SKM-1 (cell line): ENCODE measurements at regions not wholly inside any gene's neighbourhood (a gene's known extent, or its start where the extent isn't known, plus 50 kb on each side); places are given as distances from the start of the nearest gene placed in this dataset.

ENCODE experiments used
- DNase-seq: peaks from one replicate; lab custom pipeline; 2025; ENCODE audit not compliant: unreplicated experiment; lab: John Stamatoyannopoulos, UW

DNA sequence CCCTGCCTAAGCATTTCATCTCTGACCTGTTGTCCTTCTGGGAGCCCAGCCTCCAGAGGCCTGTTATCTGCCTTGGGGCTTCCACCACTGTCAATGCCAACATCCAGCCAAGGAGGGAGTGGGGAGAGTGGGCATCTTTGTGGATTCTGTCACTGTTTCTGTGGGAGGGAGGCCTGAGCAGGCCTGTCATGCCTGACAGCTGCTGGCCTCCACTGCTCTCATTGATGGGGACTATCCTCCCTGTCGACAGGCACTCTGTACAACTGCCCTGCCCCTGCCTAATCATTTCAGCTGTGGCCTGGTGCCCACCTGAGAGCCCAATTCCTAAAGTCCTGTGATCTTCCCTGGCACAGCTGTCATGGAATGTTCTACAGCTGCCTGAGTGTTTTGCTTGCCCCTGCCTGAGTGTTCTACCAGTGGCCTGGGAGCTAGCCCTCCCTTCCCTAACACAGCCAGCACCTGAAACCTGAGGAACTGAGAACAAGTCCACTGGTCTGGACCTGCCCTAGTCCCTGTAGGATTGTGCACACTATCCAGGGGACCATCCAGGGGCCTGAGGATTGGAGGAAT is 145.3 kb downstream of the FAM83B start:
- DNase-seq: no peak

DNA sequence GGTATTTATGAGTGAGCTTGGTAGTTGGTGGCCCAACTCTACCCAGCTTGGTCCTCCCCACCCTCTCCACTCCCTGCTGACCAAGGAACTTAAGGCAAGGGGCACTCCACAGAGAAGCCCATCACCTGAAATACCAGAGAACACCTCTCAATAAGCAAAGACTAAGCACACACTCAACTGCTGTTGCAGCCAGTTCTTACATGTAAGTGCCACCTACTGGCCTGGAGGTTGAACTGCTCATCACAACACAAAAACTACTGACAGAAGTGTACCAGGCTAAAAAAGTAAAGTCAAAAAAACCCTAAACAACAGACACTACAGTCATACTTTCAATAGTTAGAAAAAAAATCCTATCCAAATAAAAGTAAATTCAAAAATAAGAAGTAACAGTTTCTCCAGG is 146.2 kb downstream of the FAM83B start:
- DNase-seq: no peak

DNA sequence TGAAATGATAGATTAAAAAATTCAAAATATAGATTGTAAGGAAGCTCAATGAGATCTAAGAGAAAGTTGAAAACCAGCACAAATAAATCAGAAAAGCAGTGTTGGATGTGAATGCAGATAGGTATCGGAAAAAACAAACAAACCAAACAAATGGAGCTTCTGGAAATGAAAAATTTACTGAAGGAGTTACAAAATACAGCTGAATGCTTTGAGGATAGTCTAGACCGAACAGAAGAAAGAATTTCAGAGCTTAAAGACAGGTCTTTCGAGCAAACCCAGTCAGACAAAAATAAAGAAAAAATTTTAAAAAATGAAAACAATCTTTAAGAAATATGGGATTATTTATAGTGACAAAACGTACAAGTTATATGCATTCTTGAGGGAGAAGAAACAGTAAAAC is 146.7 kb downstream of the FAM83B start:
- no peak for DNase-seq

DNA sequence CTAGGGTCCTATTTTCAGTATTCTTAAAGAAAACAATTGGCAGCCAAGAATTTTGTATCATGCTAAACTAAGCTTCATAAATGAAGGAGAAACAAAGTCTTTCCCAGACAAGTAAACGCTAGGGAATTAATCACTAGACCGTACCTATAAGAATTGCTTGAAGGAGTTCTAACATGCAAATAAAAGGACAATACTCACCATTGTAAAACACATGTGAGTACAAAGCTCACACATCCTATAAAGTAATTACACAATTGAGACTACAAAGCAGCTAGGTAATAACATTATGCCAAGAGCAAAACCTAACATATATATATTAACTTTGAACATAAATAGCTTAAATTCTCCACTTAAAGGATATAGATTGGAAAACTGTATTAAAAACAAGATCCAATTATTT is 147.4 kb downstream of the FAM83B start:
- no peak for DNase-seq

DNA sequence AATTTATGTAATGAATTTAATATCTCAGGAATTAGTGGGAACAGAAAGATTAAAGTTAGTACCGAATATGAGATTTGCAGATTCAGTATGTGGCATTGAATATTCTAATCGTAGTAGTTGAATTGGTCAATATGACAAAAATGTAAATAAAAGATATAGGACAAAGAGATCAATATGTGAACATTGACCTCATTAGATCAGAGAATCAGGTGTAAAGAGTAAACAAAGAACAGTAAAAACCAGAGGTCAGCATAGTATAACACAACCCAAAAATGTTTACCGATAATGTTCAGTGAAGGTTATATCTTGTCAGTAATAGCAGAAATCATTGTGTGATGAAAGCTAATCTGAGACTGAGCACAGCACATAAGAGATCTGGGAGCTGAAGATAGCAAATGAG is 152.0 kb downstream of the FAM83B start:
- DNase-seq: no peak

DNA sequence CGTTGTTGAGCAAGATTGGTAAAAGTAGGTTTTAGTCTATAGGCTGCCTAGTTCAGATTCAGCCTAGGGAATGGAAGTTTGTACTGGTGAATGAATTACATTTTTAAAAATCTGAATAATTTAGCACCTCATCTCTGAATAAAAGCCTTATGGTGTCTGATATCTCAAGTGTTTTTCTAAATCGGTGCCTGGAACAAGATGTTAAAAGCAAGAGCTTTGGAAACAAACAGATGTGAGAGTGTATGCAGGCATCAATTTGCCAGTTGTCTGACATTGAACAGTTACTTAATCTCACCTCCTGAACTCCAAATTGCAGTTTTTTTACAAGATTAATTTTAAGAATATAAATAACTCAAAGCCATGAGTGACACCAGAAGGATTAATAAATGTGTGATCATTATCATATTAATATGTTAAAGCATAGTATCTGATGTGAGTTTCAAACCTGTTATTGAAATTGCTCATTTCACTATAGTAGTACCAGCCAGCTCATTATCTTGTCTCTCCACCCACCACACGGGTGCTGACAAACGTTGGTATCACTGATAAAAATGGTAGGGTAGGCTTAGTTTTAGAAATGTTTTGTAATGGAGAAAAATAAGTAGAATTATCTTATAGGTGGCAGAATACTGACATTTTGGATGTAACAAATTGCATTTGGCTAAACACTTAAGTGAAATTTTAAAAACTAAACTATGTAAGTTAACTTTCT is 157.3 kb downstream of the FAM83B start:
- DNase-seq: no peak

DNA sequence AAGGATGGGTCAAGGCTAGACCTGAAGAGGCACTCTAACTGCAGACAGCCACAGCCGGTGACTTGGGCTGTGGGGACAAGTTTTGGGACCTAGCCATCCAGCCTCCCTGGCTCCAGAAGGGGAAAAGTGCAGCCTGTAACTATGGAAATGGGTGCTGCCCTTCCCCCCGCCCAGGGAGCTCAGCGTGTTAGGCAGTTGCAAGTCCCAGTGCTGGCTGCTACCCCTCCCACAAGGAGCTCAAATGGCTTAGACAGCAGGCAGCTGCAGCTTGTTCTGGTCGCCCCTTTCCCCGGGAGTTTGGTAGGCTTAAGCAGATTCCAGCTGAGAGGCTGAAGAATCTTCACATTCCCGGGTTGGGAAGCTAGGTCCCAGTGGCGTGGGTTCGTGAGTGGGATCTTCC is 162.6 kb downstream of the FAM83B start:
- DNase-seq: no peak

DNA sequence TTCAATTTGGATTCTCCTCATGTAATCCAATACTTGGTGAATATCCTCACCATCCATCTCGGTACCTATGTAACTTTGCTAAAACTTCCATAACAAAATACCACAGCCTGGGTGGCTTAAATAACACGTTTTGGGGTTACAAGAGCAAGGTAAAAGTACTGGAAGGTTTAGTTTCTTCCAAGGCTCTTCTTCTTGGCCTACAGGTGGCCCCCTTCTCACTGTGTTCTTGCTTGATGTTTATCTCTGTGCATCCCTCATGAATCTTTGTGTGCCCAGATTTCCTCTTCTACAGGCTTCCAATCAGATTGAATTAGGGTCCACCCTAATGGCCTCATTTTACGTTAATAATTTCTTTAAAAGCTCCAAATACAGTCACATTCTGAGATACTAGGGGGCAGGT is 163.3 kb upstream of the HCRTR2 start:
- no peak for DNase-seq

DNA sequence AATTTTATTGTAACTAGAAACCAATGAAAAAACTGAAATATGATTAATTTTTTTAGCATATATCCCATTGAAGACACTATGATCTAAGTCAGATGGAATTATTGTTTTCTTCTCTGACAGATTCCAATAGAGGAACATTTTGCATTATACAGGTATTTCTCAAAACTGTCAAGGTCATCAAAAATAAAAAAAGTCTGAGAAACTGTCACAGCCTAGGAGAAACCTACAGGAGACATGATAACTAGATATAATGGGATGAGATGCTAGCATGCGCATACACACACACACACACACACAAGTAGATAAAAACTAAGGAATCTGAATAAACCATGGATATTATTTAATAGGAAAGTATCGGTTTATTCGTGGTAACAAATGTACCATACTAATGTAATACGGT is 161.9 kb upstream of the HCRTR2 start:
- no peak for DNase-seq

DNA sequence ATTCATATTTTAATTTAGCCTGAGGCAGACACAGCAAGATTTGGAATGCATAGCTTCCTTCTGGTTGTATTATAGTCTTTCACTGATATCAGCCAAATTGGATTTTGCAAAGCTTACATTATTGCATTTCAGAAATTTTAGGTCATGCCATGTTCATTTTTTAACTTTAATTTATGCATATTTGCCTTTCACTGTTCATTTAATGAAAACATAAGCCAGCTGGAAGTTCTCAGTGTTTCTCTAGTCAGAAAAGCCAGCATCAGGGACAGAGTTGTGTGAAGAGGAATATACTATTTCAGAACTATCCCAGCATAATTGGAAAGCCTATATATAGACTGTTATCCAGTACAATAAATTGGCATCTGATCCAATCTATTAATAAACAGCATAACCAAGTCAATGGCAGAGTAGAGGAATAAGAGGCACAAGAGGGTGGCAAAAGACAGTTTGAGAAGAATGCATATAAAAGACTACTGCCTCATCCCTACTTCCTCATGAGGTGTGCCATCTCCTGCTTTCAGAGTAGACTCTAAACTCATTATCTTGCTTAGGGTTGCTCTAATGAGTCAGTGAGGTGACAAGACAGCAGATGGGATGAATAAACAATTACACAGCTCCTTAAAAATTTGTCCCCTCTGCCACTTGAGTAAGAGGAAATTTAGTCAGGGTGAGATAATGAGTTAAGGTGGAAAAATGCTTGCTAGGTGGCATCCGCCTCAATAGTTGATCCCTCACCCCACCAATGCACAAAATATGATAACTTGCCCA is 159.8 kb upstream of the HCRTR2 start:
- DNase-seq: no peak

DNA sequence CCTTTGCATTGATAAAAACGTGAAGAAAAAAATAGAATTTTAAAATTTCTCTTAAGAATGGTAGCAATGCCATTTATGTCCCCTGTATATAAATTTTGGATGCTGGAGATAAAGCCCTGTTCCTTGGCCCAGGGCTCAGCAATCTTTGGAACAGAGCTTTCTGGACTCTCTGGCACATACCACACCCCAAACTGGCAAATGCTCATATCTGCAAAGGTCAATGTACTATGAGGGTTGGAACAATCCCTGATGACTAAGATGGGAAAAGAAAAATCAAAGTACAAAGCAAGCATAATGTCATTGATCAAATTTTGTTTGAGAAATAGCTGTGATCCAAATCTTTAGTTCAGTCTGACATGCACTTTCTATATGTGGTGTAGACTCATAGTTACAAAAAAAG is 158.1 kb upstream of the HCRTR2 start:
- DNase-seq: no peak

DNA sequence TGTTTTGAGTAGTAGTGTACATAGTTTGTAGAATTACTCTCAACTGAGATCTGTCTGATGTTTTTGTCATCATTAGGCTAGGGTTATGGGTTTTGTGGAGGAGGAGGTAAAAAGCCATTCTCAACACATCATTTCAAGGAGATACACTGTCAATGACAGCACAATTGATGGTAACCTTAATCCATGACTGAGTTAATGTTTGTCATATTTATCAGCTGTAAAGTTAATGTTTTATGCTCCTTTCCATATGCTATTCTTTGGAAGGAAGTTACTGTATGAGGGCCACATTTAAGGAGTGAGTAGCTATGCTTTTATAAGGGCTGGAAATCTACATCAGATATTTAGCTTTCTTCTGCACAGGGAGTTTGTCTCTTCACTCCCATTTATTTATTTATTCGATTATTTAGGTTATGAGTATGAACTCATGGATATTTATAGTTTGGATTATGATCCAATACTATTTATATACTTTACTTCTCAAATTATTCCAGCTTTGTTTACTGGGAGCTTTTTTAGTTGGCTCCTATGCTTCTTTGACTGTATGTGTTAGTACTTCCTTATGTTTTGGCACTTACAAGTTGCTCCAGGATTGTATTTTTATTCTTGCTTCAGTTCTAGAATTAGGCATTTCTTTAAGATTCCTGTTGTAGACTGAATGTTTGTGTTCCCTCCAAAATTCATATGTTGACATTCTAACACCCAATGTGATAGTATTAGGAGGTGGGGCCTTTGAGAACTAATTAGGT is 156.6 kb upstream of the HCRTR2 start:
- DNase-seq: no peak

DNA sequence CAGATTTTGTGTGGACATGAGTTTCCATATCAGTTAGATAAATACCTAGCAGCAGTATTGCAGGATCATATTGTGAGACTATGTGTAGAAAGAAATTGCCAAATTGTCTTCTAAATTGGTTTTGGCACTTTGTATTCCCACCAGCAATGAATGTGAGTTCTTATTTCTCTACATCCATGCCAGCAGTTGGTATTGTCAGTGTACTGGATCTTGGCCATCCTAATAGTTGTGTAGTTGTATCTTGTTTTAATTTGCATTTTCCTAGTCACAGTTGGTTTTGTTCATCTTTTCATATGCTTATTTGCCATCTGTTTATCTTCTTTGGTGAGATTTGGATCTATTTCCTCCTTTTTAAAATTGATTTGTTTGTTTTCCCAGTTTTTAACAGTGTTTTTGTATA is 154.7 kb upstream of the HCRTR2 start:
- no peak for DNase-seq

DNA sequence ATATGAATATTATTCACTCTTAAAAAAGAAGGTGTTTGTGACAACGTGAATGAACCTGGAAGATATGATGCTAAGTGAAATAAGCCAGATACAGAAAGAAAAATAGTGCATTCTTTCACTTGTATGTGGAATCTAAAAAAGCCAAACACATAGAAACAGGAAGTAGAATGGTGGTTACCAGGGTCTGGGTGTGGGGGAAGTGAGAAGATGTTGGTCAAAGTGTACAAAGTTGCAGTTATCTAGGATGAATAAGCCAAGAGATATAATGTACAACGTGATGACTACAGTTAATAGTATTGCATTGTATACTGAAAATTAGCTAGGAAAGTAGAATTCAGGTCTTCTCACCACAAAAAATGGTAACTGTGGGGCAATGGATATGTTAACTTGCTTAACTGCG is 151.1 kb upstream of the HCRTR2 start:
- peak; percentile 36 for DNase-seq

DNA sequence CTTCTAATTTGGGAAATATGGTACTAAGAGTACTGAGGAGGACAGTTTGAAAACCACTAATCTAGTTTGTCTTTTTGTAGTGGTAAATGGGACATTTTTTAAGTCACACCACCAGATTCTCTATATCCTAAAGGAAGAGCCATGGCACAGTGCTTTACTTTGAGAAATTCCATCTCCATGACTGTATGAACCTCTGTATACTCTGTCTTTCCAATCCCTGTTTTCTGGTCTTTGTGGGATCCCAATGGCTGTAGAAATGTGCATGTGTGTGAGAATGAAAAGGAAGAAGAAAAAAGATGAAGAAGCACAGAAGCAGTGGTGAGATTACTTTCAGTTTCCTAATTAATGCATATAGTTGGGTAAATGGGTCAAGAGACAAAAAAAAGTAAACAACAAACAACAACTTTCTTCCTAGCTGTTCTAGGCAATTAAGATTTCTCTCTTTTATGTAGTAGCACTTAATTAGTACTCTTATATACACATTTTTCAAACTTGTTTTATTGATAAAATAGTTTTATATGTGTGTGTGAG is 141.2 kb upstream of the HCRTR2 start:
- no peak for DNase-seq

DNA sequence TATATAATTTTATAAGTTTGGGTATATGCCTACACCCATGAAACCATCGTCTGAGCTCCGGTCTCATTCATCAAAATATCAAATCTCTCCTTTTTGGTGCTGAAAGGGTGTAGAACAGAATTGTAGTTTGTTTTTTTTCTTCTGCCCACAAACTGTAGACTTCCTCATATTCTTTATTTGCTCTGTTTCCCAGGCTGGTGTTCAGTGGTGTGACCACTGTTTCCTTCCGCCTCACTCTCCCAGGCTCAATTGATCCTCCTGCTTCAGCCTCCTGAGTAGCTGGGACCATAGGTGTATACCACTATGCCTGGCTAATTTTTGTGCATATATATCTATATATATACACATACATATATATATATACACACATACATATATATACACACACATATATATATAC is 139.6 kb upstream of the HCRTR2 start:
- DNase-seq: peak; percentile 14

DNA sequence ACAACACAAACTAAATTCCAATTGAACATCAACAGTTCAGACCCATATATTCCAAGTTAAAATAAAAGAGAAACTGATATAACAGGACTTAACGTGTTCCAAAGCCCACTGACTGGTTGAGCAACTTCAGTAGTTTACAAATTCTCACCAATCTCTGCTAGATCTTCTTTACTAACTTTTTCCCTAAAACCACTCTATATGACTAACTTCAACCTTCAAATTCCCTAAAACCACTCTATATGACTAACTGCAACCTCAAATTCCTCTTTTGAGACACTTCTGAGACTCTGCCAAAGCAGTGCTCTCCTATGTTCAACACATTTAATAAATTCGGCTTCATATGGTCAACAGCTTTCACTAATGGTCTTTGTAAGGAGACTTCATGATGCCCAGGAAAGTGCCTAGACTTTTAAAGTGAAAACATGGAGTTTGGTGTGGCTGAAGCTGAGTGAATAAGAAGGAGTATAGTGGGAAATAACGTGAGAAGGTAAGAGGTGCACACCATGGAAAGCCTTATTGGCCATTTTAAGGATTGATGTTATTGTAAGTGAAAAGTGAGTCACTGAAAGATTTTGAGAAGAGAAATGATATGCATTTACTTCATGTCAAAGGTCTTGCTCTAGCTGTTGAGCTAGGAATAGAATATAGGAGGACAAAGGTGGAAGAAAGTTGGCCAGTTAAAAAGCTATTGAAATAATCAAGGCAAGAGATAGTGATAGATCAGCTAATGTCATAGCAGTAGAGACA is 134.0 kb upstream of the HCRTR2 start:
- DNase-seq: no peak

DNA sequence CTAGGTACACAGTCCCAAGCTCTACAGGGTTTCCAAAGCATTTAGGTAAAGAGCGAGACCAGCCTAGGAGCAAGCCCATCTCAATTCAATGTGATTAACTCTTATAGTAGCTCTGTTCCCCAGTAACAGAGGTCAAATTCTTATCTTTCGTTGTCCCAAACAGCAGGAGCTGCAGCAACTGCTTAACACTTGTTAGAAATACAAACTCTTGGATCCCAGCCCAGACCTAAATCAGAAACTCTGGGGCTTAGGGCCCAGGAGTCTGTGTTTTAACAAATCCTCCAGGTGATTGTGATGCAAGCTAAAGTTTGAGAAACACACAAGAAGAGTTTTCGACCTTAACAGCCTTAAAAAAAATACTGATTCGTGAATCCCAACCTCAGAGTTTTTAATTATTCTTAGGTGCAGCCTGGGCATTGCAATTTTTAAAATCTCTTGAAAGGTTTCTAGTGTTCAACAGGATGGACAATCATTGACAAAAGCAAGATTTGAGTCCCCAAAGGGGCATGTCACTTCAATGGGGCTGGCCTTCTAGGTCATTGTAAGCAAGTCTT is 127.4 kb upstream of the HCRTR2 start:
- no peak for DNase-seq

DNA sequence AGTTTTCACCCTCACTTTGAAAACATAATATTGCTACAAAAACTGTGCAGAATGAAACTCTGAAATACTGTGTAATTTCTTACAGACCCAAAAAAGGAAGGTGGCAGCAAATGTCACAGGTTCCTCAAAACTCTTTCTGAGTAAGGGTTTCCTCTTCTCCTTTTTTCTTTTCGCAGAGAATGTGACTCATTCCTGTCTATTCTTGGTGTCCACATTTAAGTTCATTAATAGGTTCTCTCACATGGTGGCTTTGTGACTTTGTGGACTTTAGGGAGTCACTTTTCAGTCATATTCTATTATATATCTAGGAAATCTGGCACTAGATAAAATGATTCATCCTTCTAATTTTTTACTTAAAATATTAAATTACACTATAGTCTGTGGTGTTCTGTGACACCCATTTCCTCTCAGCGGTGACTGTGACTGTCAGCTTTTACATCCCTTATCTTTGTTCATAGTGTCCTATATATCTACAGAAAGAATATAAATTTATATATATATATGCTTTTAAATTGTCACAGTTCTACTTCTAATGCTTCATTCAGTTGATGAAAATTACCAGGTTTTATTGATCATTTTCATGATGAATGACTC is 126.8 kb upstream of the HCRTR2 start:
- peak; percentile 86 for DNase-seq

DNA sequence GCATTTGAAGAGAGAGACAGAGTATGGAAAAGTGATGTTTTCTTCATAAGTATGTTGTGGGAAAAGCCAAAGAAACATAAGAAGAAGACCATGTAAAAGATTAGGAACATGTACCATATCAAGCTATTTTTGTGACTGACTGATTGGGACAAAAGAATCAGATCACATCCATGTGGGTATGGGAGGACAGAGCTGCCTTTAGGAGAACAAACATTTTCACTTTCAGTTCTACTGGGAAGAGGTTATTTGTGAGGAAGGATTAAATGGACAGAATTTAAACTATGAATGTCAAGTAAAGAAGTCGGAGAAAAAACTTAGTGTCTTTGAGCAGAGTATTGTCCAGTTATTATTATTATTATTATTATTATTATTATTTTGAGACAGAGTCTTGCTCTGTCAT is 124.4 kb upstream of the HCRTR2 start:
- DNase-seq: no peak
